ENCODE measurements at regions not wholly inside any gene's neighbourhood (a gene's known extent, or its start where the extent isn't known, plus 50 kb on each side); places are given as distances from the start of the nearest gene placed in this dataset.

DNA sequence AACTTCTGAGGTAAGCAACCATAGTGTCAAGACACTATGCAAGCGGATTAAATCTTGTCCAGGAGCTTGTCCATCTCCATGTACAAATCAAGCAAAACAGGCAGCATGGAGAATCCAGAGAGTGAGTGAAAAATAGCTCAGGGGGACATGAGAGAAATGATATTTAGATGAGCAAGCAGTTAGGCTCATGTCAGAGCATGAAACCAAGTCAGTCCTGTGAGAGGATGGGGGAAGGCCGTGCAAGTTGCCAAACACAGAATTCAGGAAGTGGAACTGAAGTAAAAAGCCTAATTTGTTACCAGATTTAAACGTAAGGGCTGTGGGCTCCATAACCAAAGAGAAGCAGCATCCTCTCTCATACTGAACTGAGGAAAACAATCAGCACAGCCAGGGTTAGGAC lies 995.9 kb downstream of the MCTP2 start:
- Histone ChIP-seq H3K36me3 (ENCODE audit: control insufficient read depth, insufficient read depth, low read length, severe bottlenecking) (no peaks in the 10 kb centered on the region), H3K9me3 (ENCODE audit: control insufficient read depth, low read length) (peaks cover 8% of the 10 kb centered on the region), H3K9ac (ENCODE audit: low read length) (no peak overlapping the region), H3K27me3 (replicated peaks; ENCODE audit: control insufficient read depth, insufficient read depth, low read length) (no peaks in the 10 kb centered on the region), H3K4me3 (ENCODE audit: low read length) (no peak overlapping the region), H3K4me1 (ENCODE audit: control insufficient read depth, insufficient read depth, low read length) (no peaks in the 10 kb centered on the region)
- DNase-seq (ENCODE audit: low read depth) = no peak

DNA sequence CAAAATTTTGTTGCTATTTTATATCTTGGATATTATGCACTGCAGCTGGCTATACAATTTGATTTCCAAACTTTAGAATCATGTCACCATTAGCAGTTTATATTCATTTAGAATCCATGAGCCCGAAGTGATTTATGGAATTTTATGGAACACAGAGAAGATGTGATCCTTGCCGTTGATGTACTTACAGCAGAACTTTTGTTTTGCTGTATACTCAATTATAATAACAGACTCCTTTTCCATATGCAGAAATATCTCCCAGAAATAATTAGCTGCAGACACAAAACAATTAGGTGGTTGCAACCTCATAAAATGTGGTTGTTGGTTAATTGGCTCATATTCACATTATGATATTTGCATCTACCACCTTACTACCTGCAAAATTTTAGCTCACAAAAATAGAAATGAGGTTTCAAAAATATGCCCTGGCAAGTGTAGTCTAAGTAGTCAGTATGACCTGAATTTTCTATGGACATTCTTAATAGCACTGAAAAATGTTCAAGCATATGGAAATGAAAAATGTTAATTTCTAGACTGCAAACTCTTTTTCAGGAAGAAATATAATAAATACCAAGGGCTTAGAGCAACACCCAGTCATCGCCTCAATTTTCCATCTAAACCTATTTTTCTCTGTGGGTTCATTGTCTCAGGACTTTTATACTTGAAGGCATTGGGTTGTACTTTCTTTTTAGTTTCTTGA lies 997.6 kb downstream of the MCTP2 start:
- peaks cover 4% of the 10 kb centered on the region for H3K9me3 ChIP-seq (ENCODE audit: control insufficient read depth, low read length)
- H3K4me3 ChIP-seq (ENCODE audit: low read length) = no peak overlapping the region
- no peaks in the 10 kb centered on the region for H3K4me1 ChIP-seq (ENCODE audit: control insufficient read depth, insufficient read depth, low read length)
- no peaks in the 10 kb centered on the region for H3K27me3 ChIP-seq (replicated peaks; ENCODE audit: control insufficient read depth, insufficient read depth, low read length)
- no peaks in the 10 kb centered on the region for H3K36me3 ChIP-seq (ENCODE audit: control insufficient read depth, insufficient read depth, low read length, severe bottlenecking)
- no peak for DNase-seq (ENCODE audit: low read depth)
- H3K9ac ChIP-seq (ENCODE audit: low read length) = no peak overlapping the region

DNA sequence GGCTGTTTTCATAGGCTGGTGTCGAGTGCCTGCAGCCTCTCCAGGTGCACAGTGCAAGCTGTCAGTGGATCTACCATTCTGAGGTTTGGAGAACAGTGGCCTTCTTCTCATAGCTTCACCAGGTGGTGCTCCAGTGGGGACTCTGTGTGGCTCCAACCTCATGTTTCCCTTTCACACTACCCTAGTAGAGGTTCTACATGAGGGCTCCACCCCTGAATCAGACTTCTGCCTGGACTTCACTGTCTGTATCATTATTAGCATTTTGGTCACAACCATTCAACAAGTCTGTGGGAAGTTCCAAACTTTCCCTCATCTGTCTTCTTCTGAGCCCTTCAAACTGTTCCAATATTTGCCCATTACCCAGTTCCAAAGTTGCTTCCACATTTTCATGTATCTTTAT lies 1003.7 kb downstream of the MCTP2 start:
- H3K4me3 ChIP-seq (ENCODE audit: low read length) = no peak overlapping the region
- no peaks in the 10 kb centered on the region for H3K4me1 ChIP-seq (ENCODE audit: control insufficient read depth, insufficient read depth, low read length)
- no peaks in the 10 kb centered on the region for H3K27me3 ChIP-seq (replicated peaks; ENCODE audit: control insufficient read depth, insufficient read depth, low read length)
- H3K9me3 ChIP-seq (ENCODE audit: control insufficient read depth, low read length) = peaks cover 15% of the 10 kb centered on the region
- no peak overlapping the region for H3K9ac ChIP-seq (ENCODE audit: low read length)
- DNase-seq (ENCODE audit: low read depth) = no peak
- H3K36me3 ChIP-seq (ENCODE audit: control insufficient read depth, insufficient read depth, low read length, severe bottlenecking) = no peaks in the 10 kb centered on the region

DNA sequence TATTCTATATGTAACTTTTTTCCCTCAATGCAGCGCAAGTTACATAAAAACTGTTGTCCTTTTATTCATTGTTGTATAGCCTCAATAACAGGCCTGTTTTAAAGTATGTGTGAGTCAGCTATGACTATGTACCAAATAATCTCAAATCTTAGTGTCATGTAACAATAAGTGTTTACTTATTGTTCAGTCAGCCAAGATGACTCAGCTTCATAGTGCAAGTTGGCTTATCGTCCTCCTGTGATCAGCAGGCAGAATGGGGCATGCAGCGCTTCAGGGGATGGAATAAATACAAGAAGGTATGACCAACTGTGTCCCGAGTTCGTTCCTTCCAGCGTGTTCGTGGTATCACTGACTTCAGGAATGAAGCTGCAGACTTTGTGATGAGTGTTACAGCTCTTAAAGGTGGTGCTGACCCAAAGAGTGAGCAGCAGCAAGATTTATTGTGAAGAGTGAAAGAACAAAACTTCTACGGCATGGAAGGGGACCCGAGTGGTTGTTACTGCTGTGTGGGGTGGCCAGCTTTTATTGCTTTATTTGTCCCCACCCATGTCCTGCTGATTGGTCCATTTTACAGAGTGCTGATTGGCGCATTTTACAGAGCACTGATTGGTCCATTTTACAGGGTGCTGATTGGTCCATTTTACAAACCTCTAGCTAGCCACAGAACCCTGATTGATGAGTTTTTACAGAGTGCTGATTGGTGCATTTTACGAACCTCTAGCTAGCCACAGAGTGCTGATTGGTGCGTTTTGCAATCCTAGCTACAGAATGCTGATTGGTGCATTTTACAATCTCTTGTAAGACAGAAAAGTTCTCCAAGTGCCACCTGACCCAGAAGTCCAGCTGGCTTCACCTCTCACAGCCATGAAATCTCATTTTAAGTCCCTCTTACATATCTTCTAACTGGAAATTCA lies 1016.0 kb downstream of the MCTP2 start:
- peak; percentile 96 for DNase-seq (ENCODE audit: low read depth)
- no peak overlapping the region for H3K9ac ChIP-seq (ENCODE audit: low read length)
- H3K9me3 ChIP-seq (ENCODE audit: control insufficient read depth, low read length) = no peaks in the 10 kb centered on the region
- H3K27me3 ChIP-seq (replicated peaks; ENCODE audit: control insufficient read depth, insufficient read depth, low read length) = no peaks in the 10 kb centered on the region
- no peaks in the 10 kb centered on the region for H3K36me3 ChIP-seq (ENCODE audit: control insufficient read depth, insufficient read depth, low read length, severe bottlenecking)
- H3K4me3 ChIP-seq (ENCODE audit: low read length) = peak overlapping the region; percentile 2
- peaks cover 14% of the 10 kb centered on the region for H3K4me1 ChIP-seq (ENCODE audit: control insufficient read depth, insufficient read depth, low read length)

DNA sequence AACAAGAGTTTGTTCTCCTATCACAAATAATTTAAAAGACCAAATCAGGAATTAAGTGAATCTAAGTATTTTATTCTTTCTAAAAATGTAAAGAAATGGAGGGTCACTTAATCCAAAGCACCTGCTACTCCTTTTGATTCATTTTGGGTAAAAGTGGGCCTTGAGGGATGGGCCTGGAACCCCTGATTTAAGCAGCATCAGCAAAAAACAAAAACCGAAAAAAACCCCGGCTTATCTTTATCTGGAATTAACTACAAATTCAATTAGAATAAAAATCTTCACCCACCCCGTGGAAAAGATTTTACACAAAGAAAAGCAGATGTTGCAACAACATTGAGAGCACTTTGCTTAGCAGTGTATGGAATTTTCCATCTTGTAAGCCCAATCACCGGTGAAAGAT lies 1018.2 kb downstream of the MCTP2 start:
- H3K36me3 ChIP-seq (ENCODE audit: control insufficient read depth, insufficient read depth, low read length, severe bottlenecking) = no peaks in the 10 kb centered on the region
- no peak overlapping the region for H3K4me3 ChIP-seq (ENCODE audit: low read length)
- DNase-seq (ENCODE audit: low read depth) = peak; percentile 25
- H3K9ac ChIP-seq (ENCODE audit: low read length) = no peak overlapping the region
- H3K9me3 ChIP-seq (ENCODE audit: control insufficient read depth, low read length) = no peaks in the 10 kb centered on the region
- no peaks in the 10 kb centered on the region for H3K27me3 ChIP-seq (replicated peaks; ENCODE audit: control insufficient read depth, insufficient read depth, low read length)
- H3K4me1 ChIP-seq (ENCODE audit: control insufficient read depth, insufficient read depth, low read length) = peaks cover 34% of the 10 kb centered on the region

DNA sequence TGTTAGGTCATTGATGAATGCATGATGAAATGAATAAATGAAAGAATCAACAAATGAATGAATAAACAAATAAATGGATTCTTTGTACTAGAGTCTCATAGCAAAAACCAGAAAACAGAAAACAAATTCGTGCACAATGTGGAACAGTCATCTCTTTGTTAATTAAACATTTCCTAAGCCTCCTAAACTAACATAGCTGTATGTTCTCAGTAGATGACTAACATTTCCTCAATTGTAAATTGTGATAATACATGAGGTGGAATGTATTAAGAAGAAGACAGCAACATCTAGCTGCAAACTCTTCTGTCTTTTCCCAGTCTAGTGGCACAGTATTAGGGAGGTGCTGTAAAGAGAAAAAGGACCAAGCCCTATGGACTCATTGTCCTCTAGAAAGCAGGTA lies 1021.0 kb downstream of the MCTP2 start:
- no peak overlapping the region for H3K4me3 ChIP-seq (ENCODE audit: low read length)
- no peaks in the 10 kb centered on the region for H3K27me3 ChIP-seq (replicated peaks; ENCODE audit: control insufficient read depth, insufficient read depth, low read length)
- no peaks in the 10 kb centered on the region for H3K9me3 ChIP-seq (ENCODE audit: control insufficient read depth, low read length)
- peak overlapping the region; percentile 1 for H3K9ac ChIP-seq (ENCODE audit: low read length)
- no peak for DNase-seq (ENCODE audit: low read depth)
- H3K36me3 ChIP-seq (ENCODE audit: control insufficient read depth, insufficient read depth, low read length, severe bottlenecking) = no peaks in the 10 kb centered on the region
- peaks cover 29% of the 10 kb centered on the region for H3K4me1 ChIP-seq (ENCODE audit: control insufficient read depth, insufficient read depth, low read length)

DNA sequence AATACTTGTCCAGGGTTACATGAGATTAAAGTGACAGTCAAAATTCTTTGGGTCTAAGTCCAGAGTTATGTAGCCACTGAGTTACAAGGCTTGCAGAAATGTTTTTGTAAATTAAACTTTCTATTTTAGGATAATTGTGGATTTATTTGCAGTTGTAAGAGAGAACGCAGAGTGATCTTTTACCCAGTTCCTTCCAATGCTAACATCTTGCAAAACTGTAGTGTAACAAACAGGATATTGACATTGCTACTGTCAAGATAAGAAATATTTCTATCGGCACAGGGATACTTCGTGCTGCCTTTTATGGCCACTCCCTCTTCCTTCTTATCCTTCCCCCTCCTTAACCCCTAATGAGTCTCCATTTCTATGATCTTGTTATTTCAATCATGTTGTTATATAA lies 1022.9 kb downstream of the MCTP2 start:
- Histone ChIP-seq H3K4me1 (ENCODE audit: control insufficient read depth, insufficient read depth, low read length) (peaks cover 28% of the 10 kb centered on the region), H3K9ac (ENCODE audit: low read length) (peak overlapping the region; percentile 68), H3K4me3 (ENCODE audit: low read length) (peak overlapping the region; percentile 34), H3K27me3 (replicated peaks; ENCODE audit: control insufficient read depth, insufficient read depth, low read length) (no peaks in the 10 kb centered on the region), H3K9me3 (ENCODE audit: control insufficient read depth, low read length) (no peaks in the 10 kb centered on the region), H3K36me3 (ENCODE audit: control insufficient read depth, insufficient read depth, low read length, severe bottlenecking) (no peaks in the 10 kb centered on the region)
- no peak for DNase-seq (ENCODE audit: low read depth)

DNA sequence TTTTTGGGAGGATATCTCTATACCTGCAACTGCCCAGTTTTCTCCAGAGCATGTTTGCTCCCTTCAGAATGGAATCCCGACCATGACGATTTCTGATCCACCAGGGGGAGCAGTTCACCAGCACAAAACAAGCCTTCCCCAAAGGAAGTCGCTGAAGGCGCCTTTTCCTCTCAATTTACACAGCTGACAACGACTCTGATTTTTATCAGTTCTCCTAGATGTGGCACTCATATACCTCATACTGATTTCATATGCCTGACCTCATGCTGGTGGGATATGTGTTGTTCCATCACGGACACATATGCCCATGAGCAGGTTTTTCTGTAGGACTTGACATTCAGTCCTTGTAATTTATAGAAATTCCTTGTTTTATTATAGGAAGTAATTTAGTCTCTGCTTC lies 1028.2 kb downstream of the MCTP2 start:
- Histone ChIP-seq H3K27me3 (replicated peaks; ENCODE audit: control insufficient read depth, insufficient read depth, low read length) (no peaks in the 10 kb centered on the region), H3K4me3 (ENCODE audit: low read length) (no peak overlapping the region), H3K4me1 (ENCODE audit: control insufficient read depth, insufficient read depth, low read length) (peaks cover 45% of the 10 kb centered on the region), H3K9me3 (ENCODE audit: control insufficient read depth, low read length) (no peaks in the 10 kb centered on the region), H3K36me3 (ENCODE audit: control insufficient read depth, insufficient read depth, low read length, severe bottlenecking) (no peaks in the 10 kb centered on the region), H3K9ac (ENCODE audit: low read length) (peak overlapping the region; percentile 55)
- DNase-seq (ENCODE audit: low read depth) = peak; percentile 90

DNA sequence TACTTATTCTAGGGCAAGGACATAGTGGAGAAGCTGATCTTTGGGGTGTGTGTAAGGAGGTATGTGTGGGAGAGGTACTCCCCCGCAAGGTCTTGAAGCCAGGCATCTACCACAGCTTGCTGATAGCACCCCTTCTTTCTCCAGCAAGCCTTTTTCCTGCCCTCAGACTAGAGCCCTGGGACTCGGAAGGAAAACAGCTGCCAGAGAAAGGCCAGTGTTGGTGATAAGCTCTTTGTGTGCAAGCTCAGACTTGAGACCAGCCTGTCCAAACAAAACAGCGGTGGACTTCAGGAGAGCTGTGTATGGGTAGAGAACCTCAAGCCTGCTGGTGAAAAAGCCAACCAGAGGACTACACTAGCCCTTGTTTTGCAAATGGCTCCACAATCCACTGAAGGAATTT lies 1028.6 kb downstream of the MCTP2 start:
- H3K27me3 ChIP-seq (replicated peaks; ENCODE audit: control insufficient read depth, insufficient read depth, low read length) = no peaks in the 10 kb centered on the region
- no peak for DNase-seq (ENCODE audit: low read depth)
- H3K9me3 ChIP-seq (ENCODE audit: control insufficient read depth, low read length) = no peaks in the 10 kb centered on the region
- peak overlapping the region; percentile 55 for H3K9ac ChIP-seq (ENCODE audit: low read length)
- no peaks in the 10 kb centered on the region for H3K36me3 ChIP-seq (ENCODE audit: control insufficient read depth, insufficient read depth, low read length, severe bottlenecking)
- H3K4me1 ChIP-seq (ENCODE audit: control insufficient read depth, insufficient read depth, low read length) = peaks cover 42% of the 10 kb centered on the region
- no peak overlapping the region for H3K4me3 ChIP-seq (ENCODE audit: low read length)

DNA sequence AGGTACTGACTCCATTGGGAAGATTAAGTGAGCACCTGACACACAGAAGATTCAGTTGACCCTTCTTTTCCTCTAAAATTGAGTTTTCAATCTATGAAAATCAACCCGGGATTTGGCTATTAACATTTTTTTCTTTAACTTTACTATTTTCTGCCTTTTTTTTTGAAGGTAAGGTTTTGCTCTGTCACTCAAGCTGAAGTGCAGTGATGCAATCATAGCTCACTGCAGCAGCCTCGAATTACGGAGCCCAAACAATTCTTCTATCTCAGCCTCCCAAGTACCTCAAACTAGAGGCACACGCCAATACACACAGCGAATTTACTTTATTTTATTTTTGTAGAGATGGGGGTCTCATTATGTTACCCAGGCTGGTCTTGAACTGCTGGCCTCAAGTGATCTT lies 1029.5 kb downstream of the MCTP2 start:
- no peaks in the 10 kb centered on the region for H3K9me3 ChIP-seq (ENCODE audit: control insufficient read depth, low read length)
- no peaks in the 10 kb centered on the region for H3K36me3 ChIP-seq (ENCODE audit: control insufficient read depth, insufficient read depth, low read length, severe bottlenecking)
- DNase-seq (ENCODE audit: low read depth) = no peak
- H3K4me3 ChIP-seq (ENCODE audit: low read length) = no peak overlapping the region
- no peak overlapping the region for H3K9ac ChIP-seq (ENCODE audit: low read length)
- peaks cover 48% of the 10 kb centered on the region for H3K4me1 ChIP-seq (ENCODE audit: control insufficient read depth, insufficient read depth, low read length)
- H3K27me3 ChIP-seq (replicated peaks; ENCODE audit: control insufficient read depth, insufficient read depth, low read length) = no peaks in the 10 kb centered on the region

DNA sequence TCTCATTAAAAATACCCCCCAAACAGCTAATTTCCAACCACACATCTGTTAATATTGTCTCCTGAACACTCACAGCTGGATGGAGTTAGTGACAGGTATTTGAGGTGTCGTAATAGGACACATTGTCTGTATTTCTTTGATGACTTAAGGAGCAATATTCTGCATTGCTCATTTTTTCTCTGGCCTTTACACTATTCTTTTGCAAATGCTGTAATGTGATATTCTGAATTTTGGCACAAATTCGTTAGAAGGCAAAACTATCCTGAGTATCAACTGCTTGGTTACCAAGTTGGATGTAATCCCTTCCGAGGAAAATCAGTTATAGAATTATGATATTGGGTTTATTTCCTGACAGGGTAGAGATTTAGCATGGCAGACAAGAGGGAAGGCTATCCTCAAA lies 1030.2 kb downstream of the MCTP2 start:
- H3K9ac ChIP-seq (ENCODE audit: low read length) = peak overlapping the region; percentile 81
- peaks cover 53% of the 10 kb centered on the region for H3K4me1 ChIP-seq (ENCODE audit: control insufficient read depth, insufficient read depth, low read length)
- peak; percentile 29 for DNase-seq (ENCODE audit: low read depth)
- no peaks in the 10 kb centered on the region for H3K9me3 ChIP-seq (ENCODE audit: control insufficient read depth, low read length)
- no peak overlapping the region for H3K4me3 ChIP-seq (ENCODE audit: low read length)
- no peaks in the 10 kb centered on the region for H3K36me3 ChIP-seq (ENCODE audit: control insufficient read depth, insufficient read depth, low read length, severe bottlenecking)
- H3K27me3 ChIP-seq (replicated peaks; ENCODE audit: control insufficient read depth, insufficient read depth, low read length) = no peaks in the 10 kb centered on the region

Measured in adipocyte (in vitro differentiated cells).